SJCRH30 (cell line): ENCODE measurements at regions not wholly inside any gene's neighbourhood (a gene's known extent, or its start where the extent isn't known, plus 50 kb on each side); places are given as distances from the start of the nearest gene placed in this dataset.

Experiments used
- DNase-seq, 2 experiments: peaks; one replicate each; pipeline ENCODE4 v3.0.0-alpha.2; 2015 to 2020
- H3K27ac ChIP-seq: fragments of 250-450 bp; sonication (Bioruptor Pico); 2 replicates; pipeline ENCODE4 v1.5.1; 2020; ENCODE audit warnings: mild to moderate bottlenecking, moderate library complexity
- H3K27me3 ChIP-seq: fragments of 250-450 bp; sonication (Bioruptor Pico); 2 replicates; pipeline ENCODE4 v1.5.1; 2020; ENCODE audit warnings: mild to moderate bottlenecking, moderate library complexity
- H3K36me3 ChIP-seq: fragments of 250-450 bp; sonication (Bioruptor Pico); 2 replicates; pipeline ENCODE4 v1.5.1; 2020; ENCODE audit warnings: mild to moderate bottlenecking, moderate library complexity
- H3K4me1 ChIP-seq: fragments of 250-450 bp; sonication (Bioruptor Pico); 2 replicates; pipeline ENCODE4 v1.5.1; 2020; ENCODE audit warnings: mild to moderate bottlenecking, moderate library complexity
- H3K4me3 ChIP-seq: fragments of 250-450 bp; sonication (Bioruptor Pico); 2 replicates; pipeline ENCODE4 v1.5.1; 2020; ENCODE audit warnings: mild to moderate bottlenecking, moderate library complexity
- H3K9me3 ChIP-seq: fragments of 250-450 bp; sonication (Bioruptor Pico); replicated peaks from 2 replicates; pipeline ENCODE4 v1.5.1; 2020; ENCODE audit warnings: mild to moderate bottlenecking, moderate library complexity

DNA sequence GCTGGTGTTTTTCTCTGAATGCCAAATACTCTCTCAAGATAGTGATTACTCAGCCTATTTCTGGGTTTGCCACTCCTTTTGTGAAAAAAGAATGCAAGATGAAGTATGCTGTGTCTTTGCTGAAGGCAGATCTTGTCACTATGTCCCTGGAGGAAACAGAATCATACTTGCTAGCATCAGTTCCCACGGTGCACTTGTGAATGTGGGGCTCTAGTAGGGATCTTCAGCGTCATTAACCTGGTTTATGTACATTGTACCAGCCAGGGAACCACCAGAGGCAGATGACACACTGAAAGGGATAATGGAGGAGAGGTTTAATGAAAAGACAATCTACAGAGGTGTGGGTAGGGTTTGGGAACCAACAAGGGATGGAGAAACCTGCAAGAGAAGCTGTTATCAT, 131.0 kb upstream of the CXCR4 start:
- Histone ChIP-seq H3K27ac (no peak overlapping the region), H3K4me1 (peaks cover 14% of the 10 kb centered on the region), H3K36me3 (no peaks in the 10 kb centered on the region), H3K9me3 (no peaks in the 10 kb centered on the region), H3K4me3 (no peak overlapping the region), H3K27me3 (no peaks in the 10 kb centered on the region)
- DNase-seq: no peak

DNA sequence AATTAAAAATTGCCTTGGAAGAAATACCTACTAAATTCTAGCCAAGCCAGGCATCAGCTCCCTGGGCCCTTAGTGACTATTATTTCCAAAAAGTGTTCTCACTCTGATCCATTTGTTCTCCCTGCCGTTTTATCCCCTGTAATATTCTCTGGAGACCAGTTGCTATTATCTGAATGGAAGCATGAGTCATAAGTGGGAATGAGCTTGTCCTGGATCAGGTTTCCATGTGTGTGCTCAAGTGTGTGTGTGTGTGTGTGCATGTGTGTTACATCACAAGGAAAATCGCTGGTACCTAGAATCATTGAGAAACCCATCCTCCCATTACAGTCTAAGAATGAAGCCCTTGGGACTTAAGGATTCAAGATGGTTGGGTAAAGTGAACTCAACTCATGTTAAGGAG, 130.3 kb upstream of the CXCR4 start:
- H3K4me1 ChIP-seq: peaks cover 14% of the 10 kb centered on the region
- peak; percentile 58 to 76 for DNase-seq
- no peak overlapping the region for H3K4me3 ChIP-seq
- no peaks in the 10 kb centered on the region for H3K9me3 ChIP-seq
- no peak overlapping the region for H3K27ac ChIP-seq
- no peaks in the 10 kb centered on the region for H3K36me3 ChIP-seq
- no peaks in the 10 kb centered on the region for H3K27me3 ChIP-seq

DNA sequence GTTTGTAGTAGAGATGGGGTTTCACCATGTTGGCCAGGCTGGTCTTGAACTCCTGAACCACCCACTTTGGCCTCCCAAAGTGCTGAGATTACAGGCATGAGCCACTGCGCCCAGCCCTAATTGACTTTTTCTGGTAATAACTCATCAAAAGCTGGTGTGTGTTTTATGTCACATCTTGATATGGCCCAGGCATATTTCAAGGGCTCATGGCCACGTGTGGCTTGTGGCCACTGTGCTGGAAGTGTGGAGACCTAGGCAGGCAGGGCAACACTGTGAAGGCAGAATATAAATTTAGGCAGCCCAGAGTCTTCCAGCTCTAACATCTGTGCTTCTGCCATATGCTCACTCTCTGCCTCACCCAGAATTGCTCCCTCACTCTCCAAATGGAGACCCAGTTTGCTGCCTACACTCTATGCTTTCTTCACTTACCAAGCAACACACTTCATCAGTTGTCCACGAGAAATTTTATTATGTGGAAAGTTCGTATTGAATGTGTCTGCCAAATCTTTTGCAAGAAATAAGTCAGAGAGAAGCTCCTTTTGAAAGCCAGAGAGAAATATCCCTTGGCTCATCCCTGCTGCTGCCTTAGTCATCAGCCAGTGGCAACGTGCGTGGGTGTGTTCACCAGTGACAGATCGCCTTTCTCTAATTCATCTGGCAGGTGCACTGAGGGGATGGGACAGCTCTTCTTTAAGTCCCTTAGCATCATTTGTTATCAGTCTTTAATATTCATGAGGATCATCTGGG, 129.4 kb upstream of the CXCR4 start:
- H3K4me3 ChIP-seq: no peak overlapping the region
- no peaks in the 10 kb centered on the region for H3K36me3 ChIP-seq
- H3K9me3 ChIP-seq: no peaks in the 10 kb centered on the region
- DNase-seq: peak in 1 of 2 experiments; percentile 46
- H3K27ac ChIP-seq: no peak overlapping the region
- no peaks in the 10 kb centered on the region for H3K27me3 ChIP-seq
- H3K4me1 ChIP-seq: peaks cover 14% of the 10 kb centered on the region

GRCh38 chr2:136246086-136246669, 128.2 kb upstream of the CXCR4 start:
- peak in 1 of 2 experiments; percentile 47 for DNase-seq
- no peak overlapping the region for H3K27ac ChIP-seq
- H3K4me3 ChIP-seq: no peak overlapping the region
- peaks cover 10% of the 10 kb centered on the region for H3K4me1 ChIP-seq
- H3K27me3 ChIP-seq: no peaks in the 10 kb centered on the region
- no peaks in the 10 kb centered on the region for H3K9me3 ChIP-seq
- no peaks in the 10 kb centered on the region for H3K36me3 ChIP-seq

DNA sequence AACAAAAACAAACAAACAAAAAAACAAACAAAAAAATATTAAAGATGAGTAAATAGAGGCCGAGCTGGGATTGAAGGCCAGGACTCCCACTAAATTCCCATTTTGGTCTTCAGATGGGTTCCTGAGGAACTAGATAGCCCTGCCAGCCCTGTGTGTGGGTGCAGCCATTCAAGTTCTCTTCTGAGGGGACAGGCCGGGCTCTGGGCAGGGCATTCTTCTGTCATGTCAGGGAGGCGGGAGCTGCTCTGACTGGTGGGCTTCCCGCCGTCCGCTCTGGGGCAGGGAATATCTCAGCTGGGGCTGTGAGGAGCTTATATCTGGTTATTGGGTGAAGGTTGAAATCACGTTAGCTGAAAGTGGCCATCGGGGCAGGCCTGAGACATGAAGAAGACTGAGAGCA, 127.3 kb upstream of the CXCR4 start:
- DNase-seq: no peak
- Histone ChIP-seq H3K27me3 (no peaks in the 10 kb centered on the region), H3K27ac (no peak overlapping the region), H3K4me3 (no peak overlapping the region), H3K9me3 (no peaks in the 10 kb centered on the region), H3K36me3 (no peaks in the 10 kb centered on the region), H3K4me1 (peaks cover 14% of the 10 kb centered on the region)

DNA sequence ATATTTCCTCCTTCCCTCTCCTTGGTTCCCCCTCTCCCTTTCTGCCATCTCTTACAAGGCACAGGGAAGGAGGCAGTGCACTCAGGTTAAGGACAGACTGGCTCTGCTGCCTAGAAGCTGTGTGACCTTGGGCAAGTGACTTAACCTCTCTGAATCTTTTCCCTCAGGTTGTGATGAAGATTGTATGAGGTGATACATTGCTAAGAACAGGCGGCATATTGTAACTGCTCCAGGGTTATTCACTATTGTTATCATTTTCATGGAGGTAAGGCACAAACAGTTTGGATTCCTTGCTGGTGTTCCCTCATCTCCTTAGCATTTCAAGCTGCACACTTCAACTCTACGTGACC, 126.6 kb upstream of the CXCR4 start:
- no peaks in the 10 kb centered on the region for H3K9me3 ChIP-seq
- peaks cover 20% of the 10 kb centered on the region for H3K4me1 ChIP-seq
- no peaks in the 10 kb centered on the region for H3K27me3 ChIP-seq
- H3K4me3 ChIP-seq: no peak overlapping the region
- H3K36me3 ChIP-seq: no peaks in the 10 kb centered on the region
- no peak for DNase-seq
- H3K27ac ChIP-seq: no peak overlapping the region

DNA sequence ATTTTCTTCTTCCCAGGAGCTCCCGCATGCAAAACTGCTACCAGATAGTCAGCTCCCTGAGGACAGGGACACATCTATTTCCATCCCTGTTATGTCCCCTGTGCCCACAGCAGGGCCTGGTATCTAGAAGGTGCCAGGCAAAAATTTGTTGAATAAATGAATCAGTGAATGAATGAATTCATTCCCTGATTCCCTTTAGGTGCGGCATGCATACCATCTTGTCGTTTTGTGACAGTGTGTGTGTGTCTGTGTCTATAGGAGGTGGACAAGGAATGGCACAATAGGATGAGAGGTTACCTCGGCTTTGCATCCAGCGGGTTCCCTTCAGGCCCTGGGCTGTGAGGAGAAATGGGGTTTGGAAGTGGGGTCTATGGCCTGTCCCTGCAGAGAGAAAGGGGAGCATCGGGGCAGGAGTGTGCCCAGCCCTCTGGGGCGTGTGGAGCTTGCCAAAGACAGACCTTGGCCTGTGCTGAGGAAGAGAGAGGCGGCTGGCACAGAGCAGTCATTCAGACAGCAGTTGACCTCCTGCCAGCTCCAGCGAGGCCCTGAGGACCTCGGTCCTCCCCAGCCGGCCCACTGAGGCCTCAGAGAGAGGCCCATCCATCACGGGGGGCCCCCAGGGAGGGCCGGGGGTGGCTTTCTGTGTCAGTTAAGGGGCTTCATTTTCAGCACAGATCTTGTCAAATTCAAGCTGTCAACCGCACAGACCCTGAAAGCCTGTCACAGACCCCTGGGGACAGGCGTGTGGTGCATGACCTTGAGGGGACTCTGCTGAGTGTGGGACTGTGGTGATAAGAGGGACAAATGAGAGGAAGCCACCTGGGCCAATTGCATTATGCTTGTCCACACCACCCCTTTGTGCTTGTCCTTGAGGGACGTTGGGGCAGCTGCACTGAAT, 125.9 kb upstream of the CXCR4 start:
- H3K4me1 ChIP-seq: peaks cover 26% of the 10 kb centered on the region

DNA sequence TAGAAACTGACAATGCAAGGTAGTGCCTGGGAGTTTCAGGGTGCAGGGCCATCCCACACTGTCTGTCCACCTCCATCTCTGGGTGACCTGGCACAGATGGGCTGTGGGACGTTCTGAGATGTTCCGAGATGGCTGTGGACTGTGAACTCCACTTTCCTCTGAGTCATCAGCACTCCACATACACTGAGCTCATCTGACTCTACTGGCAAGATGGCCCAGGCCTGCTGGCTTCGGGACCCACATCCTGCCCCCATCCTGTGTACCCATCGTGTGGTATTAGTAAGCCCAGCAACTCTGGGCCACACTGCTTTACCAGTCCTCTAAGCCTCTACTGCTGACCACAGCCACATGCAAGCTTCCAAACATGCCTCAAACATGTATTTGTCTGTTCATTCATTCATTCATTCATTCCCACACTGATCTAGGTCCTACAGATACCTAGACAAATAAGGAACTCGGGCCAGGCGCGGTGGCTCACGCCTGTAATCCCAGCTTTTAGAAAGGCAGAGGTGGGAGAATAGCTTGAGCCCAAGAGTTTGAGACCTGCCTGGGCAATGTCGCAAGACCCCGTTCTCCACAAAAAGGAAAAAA, 124.8 kb upstream of the CXCR4 start:
- peaks cover 31% of the 10 kb centered on the region for H3K4me1 ChIP-seq
- no peaks in the 10 kb centered on the region for H3K27me3 ChIP-seq
- DNase-seq: no peak
- no peaks in the 10 kb centered on the region for H3K9me3 ChIP-seq
- no peak overlapping the region for H3K27ac ChIP-seq
- H3K36me3 ChIP-seq: no peaks in the 10 kb centered on the region
- H3K4me3 ChIP-seq: no peak overlapping the region

More for the DNA sequence above, 125.9 kb upstream of the CXCR4 start:
- DNase-seq: no peak
- H3K36me3 ChIP-seq: no peaks in the 10 kb centered on the region
- no peaks in the 10 kb centered on the region for H3K9me3 ChIP-seq
- no peak overlapping the region for H3K27ac ChIP-seq
- H3K27me3 ChIP-seq: no peaks in the 10 kb centered on the region
- no peak overlapping the region for H3K4me3 ChIP-seq

DNA sequence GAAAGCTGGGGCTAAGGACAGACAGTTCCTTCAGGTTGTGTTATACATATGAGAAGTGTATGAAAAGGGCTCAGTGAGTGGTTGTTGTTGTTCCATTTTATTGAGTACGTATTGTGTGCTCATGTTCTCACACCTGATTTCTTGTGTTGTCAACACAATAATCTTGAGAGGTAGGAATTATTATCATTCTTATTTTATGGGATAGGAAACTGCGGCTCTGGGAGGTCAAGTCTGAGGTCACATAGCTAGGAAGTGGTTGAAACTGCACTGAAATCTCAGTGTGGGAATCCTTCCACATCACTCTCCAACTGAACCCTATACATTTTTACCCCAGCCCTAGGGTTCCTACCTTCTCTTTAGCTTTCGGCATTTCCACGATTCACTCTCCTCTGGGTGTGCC, 124.2 kb upstream of the CXCR4 start:
- Histone ChIP-seq H3K4me1 (peaks cover 31% of the 10 kb centered on the region), H3K27ac (no peak overlapping the region), H3K36me3 (no peaks in the 10 kb centered on the region), H3K4me3 (no peak overlapping the region), H3K27me3 (no peaks in the 10 kb centered on the region), H3K9me3 (no peaks in the 10 kb centered on the region)
- DNase-seq: no peak

DNA sequence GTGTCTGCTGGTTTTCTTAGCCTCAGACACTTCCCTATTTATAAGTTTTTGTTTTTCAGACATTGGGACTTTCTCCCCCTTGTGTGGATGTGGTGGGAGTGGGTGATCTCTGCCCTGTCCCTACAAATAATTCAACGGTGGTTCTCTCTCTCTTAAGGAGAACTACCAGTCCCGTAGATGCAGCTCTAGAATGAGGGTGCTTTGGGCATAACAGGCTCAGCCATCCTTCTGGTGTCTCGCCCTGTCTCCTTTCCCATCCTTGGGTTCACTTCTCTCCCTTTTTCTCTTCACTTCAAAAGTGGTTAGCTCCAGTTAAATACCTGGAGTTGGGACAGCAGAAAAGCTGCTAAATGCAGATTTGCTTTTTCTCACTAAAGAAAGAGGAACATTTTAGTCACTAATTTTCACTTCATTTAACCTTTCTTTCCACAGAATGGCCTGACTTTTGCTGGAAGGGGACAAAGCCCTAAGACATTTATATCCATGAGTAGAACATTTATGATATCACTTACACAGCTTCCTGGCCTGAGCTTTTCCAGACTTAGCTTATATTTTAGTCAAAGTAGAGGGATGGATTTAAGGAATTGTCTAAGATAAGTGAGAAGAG, 121.2 kb upstream of the CXCR4 start:
- no peak for DNase-seq
- H3K9me3 ChIP-seq: no peaks in the 10 kb centered on the region
- peaks cover 36% of the 10 kb centered on the region for H3K4me1 ChIP-seq
- H3K27ac ChIP-seq: peak overlapping the region; percentile 70
- no peaks in the 10 kb centered on the region for H3K36me3 ChIP-seq
- no peaks in the 10 kb centered on the region for H3K27me3 ChIP-seq
- H3K4me3 ChIP-seq: peak overlapping the region; percentile 18; the same call in 1 of the 2 replicates

- Histone ChIP-seq H3K4me1 (peaks cover 39% of the 10 kb centered on the region), H3K9me3 (no peaks in the 10 kb centered on the region), H3K27me3 (no peaks in the 10 kb centered on the region), H3K36me3 (no peaks in the 10 kb centered on the region), H3K27ac (peak overlapping the region; percentile 70), H3K4me3 (peak overlapping the region; percentile 18)
- DNase-seq: peak; percentile 76 to 92
Observed at GRCh38 chr2:136238286-136239078, 120.5 kb upstream of the CXCR4 start.

- Histone ChIP-seq H3K27me3 (no peaks in the 10 kb centered on the region), H3K4me1 (peaks cover 45% of the 10 kb centered on the region), H3K27ac (no peak overlapping the region), H3K9me3 (no peaks in the 10 kb centered on the region), H3K36me3 (no peaks in the 10 kb centered on the region), H3K4me3 (no peak overlapping the region)
- DNase-seq: no peak
Observed at GRCh38 chr2:136236019-136236418, 118.1 kb upstream of the CXCR4 start.

DNA sequence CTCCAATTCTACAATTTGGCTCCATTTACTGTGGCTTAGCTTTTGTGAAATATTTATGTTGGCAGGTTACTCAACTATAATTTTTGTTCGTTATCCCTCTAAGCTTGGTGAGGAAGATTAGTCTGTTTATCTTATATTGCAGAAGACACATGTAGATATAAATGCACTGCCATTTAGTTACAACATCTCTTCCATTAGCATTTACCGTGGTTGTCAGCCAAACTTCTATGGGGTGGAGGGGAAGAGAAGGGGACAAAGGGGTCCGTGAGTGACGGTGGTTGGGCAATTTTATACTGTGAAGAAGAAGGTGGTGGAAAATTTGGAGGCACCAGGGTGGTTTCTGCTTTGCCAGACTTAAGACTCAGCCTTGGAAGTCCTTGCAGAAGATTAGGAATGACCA, 117.6 kb upstream of the CXCR4 start:
- H3K27me3 ChIP-seq: no peaks in the 10 kb centered on the region
- no peak overlapping the region for H3K27ac ChIP-seq
- H3K4me3 ChIP-seq: no peak overlapping the region

GRCh38 chr2:136234261-136234660, 116.3 kb upstream of the CXCR4 start:
- Histone ChIP-seq H3K27ac (peak overlapping the region; percentile 45), H3K36me3 (no peaks in the 10 kb centered on the region), H3K4me3 (no peak overlapping the region), H3K27me3 (no peaks in the 10 kb centered on the region), H3K4me1 (peaks cover 47% of the 10 kb centered on the region), H3K9me3 (peaks cover 2% of the 10 kb centered on the region; the same call in 1 of the 2 replicates)
- peak; percentile 84 to 89 for DNase-seq

More for the DNA sequence above, 117.6 kb upstream of the CXCR4 start:
- Histone ChIP-seq H3K9me3 (no peaks in the 10 kb centered on the region), H3K36me3 (no peaks in the 10 kb centered on the region), H3K4me1 (peaks cover 49% of the 10 kb centered on the region)
- DNase-seq: no peak
